Stimulated activated CD4-positive, alpha-beta T cell treated with anti-CD3 and anti-CD28 coated beads, Interleukin-12 subunit alpha, Interleukin-12 subunit beta, amount 100 ng/mL, for 48 hours (primary cell): ENCODE measurements at regions not wholly inside any gene's neighbourhood (a gene's known extent, or its start where the extent isn't known, plus 50 kb on each side); places are given as distances from the start of the nearest gene placed in this dataset.

Experiments used
- DNase-seq, 3 donors: peaks; one replicate each; pipeline ENCODE4 v3.0.0-alpha.2; 2020; ENCODE audit warnings: low read depth in 2 of 3, low spot score in 1 of 3

GRCh38 chr4:22897520-22898108 is 204.9 kb downstream of the GBA3 start:
- DNase-seq = peak in 1 of 3 donors; percentile 10

- no peak for DNase-seq
Measured at GRCh38 chr4:22895482-22895881, 202.7 kb downstream of the GBA3 start.

- no peak for DNase-seq
Measured at GRCh38 chr4:22884157-22884556, 191.4 kb downstream of the GBA3 start.

GRCh38 chr4:22881411-22881810 is 188.7 kb downstream of the GBA3 start:
- no peak for DNase-seq

DNA sequence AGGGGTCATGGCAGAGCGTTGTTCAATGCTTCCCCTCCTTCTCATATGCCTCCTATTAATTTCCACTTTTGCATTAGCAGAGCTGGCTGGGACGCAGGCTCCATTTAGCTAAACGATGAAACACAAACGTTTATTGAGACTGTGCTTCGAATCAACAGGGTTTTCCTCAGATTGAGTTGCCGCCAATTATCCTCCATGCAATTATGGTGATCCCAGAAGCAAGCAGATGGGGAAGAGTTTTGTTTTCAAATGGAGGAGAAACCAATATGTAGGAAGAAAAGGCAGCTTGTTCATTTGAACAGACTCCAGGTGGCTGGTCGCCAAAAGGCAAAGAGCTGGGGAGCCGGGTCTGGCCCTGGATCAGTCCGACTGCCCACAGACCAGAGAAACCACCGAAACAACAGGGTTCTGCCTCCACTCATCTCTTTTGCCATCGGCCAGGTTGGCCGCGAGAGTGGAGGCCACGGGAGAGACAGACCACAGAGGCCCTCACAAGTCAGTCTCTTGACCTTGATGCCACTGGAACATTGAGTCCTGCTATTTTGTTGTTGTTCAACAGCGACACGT is 184.8 kb downstream of the GBA3 start:
- no peak for DNase-seq

DNA sequence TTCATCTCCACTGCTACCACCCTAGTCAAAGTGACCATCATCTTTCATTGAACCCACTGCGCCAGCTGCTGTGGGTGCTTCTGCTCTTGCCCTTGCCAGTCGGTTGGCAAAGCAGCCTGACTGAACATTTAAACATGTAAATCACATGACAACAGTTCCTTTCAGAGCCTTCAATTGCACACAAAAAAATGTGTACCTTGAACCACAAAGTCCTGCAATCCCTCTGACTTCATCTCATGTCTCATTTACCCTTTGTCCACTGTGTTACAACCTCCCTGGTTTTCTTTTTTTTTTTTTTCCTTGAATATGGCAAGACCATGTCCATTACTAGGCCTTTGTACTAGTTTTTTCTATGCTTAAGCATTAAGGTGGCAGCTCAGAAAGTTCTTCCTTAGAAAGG is 183.5 kb downstream of the GBA3 start:
- no peak for DNase-seq

- no peak for DNase-seq
Measured at GRCh38 chr4:22875587-22876257, 183.0 kb downstream of the GBA3 start.

GRCh38 chr4:22874334-22874912 is 181.7 kb downstream of the GBA3 start:
- no peak for DNase-seq

- no peak for DNase-seq
Measured at GRCh38 chr4:22873899-22874298, 181.2 kb downstream of the GBA3 start.

DNA sequence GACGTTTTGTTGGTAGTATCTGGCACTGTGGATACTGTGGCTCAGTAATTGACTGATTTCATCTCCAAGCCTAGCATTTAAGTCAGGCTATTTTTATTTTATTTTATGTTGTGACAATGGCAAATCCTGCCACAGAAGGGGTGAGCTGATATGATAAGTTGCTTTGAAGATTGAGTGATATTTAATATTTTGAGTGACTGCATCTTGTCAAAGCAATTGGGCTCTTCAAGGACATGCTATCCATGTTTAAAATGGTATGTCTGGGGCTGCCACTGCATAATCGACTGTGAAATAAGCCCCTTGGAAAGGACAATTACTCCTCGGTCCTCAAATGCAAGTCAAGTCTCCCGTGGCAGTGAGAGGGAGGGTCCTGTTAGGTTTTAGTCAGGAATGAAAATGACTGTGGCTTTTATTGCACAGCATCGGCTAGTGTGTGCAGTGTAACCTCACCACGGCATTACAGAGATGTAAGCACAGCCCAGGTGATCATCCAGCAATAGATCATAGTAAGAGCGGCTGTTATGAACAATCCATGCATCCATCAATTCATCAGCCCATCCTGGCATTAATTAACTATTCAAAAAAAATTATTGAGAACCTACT is 178.2 kb downstream of the GBA3 start:
- DNase-seq = no peak

DNA sequence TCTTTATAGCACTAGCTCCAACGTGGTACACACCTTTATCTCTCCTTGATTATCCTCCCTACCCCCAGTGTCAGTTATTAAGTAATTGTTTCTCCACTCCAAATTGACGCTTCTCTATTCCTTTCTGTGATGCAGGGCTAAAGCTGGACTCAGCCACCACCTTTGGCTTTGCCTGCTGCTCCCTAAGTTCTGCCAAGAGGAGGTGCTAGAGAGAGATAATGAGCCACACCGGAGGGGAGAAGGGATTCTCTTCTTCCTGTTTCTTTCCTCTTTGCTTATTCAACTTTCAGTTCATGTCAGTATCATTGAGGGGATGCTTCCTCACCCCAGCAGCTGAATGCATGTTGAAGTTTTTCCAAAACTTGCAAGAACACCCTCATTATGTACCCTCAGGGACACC is 176.5 kb downstream of the GBA3 start:
- no peak for DNase-seq
